22Rv1 (cell line): ENCODE measurements at regions not wholly inside any gene's neighbourhood (a gene's known extent, or its start where the extent isn't known, plus 50 kb on each side); places are given as distances from the start of the nearest gene placed in this dataset.
A peak's percentile ranks its signal among the peaks of the same experiment; 100 is the strongest.

Experiments
- H3K27ac ChIP-seq: fragments of 450-650 bp; 2 replicates; pipeline ENCODE4 v1.5.1; 2017
- ZFX ChIP-seq: fragments of 450-650 bp; IDR thresholded peaks from 2 replicates; pipeline ENCODE4 v1.6.1; 2017; ENCODE audit warnings: antibody characterized with exemption, borderline replicate concordance
- TF ChIP-seq, protein P1 (sequence below): fragments of 450-650 bp; IDR thresholded peaks from 2 replicates; pipeline ENCODE4 v1.5.1; 2017; ENCODE audit warnings: mild to moderate bottlenecking

DNA sequence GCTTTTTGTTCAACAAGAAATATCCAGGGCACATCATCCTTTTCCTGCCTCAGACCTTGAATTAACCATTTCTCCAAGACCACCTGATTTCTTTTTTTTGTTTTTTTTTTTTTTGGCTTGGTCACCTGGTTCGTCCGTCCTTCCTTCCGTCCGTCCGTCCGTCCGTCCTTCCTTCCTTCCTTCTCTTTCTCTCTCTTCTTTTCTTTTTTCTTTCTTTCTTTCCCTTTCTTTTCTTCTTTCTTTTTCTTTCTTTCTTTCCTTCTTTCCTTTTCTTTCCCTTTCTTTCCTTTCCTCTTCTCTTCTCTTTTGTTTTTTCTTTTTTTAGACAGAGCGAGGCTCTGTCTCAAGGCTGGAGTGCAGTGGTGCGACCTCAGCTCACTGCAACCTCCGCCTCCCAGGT is 80.7 kb downstream of the TET3 start:
- TF ChIP-seq, protein P1, sequence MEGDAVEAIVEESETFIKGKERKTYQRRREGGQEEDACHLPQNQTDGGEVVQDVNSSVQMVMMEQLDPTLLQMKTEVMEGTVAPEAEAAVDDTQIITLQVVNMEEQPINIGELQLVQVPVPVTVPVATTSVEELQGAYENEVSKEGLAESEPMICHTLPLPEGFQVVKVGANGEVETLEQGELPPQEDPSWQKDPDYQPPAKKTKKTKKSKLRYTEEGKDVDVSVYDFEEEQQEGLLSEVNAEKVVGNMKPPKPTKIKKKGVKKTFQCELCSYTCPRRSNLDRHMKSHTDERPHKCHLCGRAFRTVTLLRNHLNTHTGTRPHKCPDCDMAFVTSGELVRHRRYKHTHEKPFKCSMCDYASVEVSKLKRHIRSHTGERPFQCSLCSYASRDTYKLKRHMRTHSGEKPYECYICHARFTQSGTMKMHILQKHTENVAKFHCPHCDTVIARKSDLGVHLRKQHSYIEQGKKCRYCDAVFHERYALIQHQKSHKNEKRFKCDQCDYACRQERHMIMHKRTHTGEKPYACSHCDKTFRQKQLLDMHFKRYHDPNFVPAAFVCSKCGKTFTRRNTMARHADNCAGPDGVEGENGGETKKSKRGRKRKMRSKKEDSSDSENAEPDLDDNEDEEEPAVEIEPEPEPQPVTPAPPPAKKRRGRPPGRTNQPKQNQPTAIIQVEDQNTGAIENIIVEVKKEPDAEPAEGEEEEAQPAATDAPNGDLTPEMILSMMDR = no peak
- TF ChIP-seq ZFX = no peak
- no peak overlapping the region for H3K27ac ChIP-seq

DNA sequence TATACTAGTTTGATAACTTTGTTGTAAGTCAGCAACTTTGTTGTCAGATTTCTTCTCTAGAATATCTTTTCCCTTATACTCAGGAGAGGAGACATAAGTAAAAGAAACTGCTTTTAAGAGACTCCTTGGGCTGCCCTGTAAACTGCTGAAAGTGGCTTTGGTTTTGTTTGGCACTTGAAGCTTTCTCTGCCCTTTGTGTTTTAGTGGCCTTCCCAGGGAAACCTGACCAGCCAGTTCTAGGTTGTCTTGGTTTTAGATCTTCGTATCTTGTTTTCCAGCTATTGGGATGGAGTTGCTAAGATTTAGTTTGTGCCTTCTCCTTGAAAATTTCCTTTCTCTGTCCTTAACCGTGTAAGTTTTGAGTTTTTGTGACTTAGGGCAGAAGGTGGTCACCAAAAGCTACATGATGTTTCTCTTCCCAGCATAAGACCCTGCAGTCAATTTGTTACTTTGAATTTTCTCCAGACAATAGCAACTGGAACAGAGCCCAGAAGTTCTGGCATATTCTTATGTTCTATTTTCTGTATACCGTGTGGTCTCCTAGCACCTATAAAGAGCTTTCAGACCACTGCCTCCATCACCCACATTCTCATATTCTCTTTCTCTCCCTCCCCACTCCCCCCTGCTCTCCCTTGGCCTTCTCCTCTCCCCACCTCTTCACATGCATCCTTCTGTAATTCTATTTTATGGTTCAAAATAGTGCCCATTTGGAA is 81.1 kb downstream of the BOLA3 start:
- peak overlapping the region; percentile 25 for H3K27ac ChIP-seq
- TF ChIP-seq ZFX = no peak
- TF ChIP-seq, protein P1 = no peak

DNA sequence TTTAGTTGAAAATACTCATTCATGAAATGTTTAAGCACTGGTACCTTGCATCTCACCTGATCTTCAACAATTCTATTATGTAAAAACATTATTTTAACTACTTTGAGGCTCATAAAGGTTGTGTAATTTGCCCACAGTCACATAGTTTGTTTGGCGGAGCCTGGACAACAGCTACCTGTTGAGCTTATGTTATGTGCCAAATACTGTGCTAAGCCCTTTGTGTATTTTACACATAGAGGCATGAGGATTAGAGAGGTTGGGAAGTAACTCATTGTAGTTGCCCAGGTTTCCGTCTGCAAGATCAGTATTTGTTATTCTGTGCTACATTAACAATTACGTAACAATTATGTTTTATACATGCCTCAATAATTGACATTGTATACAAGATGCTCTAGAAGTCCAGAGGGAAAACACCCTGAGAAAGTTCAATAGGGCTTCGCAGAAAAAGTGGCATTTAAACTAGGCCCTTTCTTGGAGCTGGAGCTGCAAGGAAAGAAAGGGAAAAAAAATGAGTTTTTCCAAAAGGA is 80.4 kb downstream of the BOLA3 start:
- H3K27ac ChIP-seq = no peak overlapping the region
- TF ChIP-seq ZFX = no peak
- TF ChIP-seq, protein P1 = no peak

DNA sequence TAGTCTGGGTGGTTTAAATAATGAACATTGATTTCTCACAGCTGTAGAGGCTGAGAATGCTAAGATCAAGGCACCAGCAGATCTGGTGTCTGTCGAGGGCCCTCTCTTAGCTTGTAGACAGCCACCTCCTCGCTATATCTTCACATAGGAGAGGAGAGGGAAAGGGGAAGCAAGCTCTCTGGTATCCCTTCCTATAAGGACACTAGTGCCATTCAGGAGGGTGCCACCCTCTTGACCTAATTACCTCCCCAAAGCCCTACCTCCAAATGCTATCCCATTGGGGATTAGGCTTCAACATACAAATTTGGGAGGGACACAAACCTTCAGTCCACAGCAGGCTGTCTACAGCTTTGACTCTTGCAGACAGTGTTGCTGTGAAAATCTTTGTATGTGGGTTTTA is 76.7 kb downstream of the BOLA3 start:
- no peak overlapping the region for H3K27ac ChIP-seq
- TF ChIP-seq ZFX = no peak
- TF ChIP-seq, protein P1 = no peak

DNA sequence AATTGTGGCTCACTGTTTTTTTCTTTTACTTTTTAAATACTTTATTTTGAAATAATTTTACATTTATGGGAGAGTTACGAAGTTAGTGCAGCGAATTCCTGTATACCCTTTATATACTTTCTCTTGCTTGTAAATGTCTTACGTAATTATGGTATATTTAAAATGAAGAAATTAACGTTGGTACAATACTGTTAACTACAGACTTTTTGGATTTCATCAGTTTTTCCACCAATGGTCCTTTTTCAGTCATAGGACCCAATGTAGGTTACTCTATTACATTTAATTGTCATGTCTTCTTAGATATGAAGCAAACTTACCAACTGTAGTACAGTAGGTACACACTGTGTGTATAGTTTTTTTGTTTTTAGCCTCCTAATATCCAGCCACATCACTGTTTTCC is 76.3 kb downstream of the BOLA3 start:
- TF ChIP-seq, protein P1 = no peak
- TF ChIP-seq ZFX = no peak
- H3K27ac ChIP-seq = no peak overlapping the region

DNA sequence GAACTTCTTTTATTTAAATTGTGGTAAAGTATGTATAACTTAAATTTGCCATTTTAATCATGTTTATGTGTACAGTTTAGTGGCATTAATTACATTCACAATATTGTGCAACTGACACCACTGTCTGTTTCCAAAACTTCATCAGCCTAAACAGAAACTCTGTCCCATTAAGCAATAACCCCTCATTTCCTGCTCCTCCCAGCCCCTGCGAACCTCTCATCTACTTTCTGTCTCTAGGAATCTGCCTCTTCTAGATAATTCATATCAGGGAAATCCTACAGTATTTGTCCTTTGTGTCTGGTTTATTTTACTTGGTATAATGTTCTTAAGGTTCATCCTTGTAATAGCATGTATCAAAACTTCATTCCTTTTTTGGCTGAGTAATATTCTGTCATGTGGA is 75.1 kb downstream of the BOLA3 start:
- TF ChIP-seq, protein P1 = no peak
- TF ChIP-seq ZFX = no peak
- H3K27ac ChIP-seq = no peak overlapping the region

DNA sequence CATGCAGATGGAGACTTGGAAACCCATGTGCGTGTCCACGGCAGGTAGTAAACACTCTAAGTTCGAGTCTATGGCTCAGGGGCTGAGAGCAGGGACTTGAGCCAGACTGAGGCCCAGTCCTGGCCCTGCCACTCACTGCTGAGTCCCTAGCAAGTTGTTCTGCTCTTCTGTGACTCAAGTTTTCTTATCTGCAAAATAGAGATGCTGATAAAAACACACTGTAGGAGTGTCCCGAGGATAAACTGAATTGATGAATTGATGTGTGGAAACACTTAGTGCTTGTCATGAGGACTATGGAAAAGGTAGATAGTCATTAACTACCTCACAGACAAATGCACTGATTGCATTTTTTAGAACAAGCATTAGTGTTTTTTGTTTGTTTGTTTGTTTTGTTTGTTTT is 73.2 kb downstream of the BOLA3 start:
- no peak for TF ChIP-seq ZFX
- H3K27ac ChIP-seq = no peak overlapping the region

DNA sequence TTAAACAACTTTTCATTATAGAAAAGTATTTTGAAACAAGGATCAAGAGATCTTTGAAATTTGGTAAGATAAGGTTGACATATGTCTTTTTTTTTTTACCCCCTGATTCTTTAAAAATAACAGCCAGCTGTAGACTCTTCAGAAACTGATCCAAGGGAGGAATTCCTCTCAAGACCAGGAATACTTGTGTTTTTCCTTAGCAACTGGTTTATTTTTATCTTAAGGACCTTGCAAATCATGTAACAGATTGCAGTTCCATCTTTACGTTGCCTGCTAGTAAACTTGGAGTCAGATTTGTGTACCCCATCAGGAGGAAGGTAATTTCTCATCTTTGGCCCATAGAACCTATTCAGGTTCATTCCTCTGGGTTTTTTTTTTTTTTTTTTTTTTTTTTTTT is 71.6 kb downstream of the BOLA3 start:
- no peak for TF ChIP-seq ZFX
- TF ChIP-seq, protein P1 = no peak
- H3K27ac ChIP-seq = no peak overlapping the region
